Stomach (tissue), 4 donors: ENCODE measurements at regions not wholly inside any gene's neighbourhood (a gene's known extent, or its start where the extent isn't known, plus 50 kb on each side); places are given as distances from the start of the nearest gene placed in this dataset.
"Not testable (repeated sequence)": the region's sequence is repeated elsewhere in the genome, so short reads cannot be mapped to it uniquely, and the experiment has no call there.

Source experiments
- CTCF ChIP-seq, 7 experiments: fragments of 450-650 bp in 4 of 7; fragments of 200-600 bp in 3 of 7; sonication (generic) in 3 of 7; IDR thresholded peaks; one replicate each; pipeline ENCODE4 v1.5.1; 2016 to 2019; ENCODE audit warnings: antibody characterized with exemption in 7 of 7, control low read depth in 2 of 7, mild to moderate bottlenecking in 1 of 7
- EP300 ChIP-seq: sonication (generic); formaldehyde crosslinking; IDR thresholded peaks from one replicate; pipeline ENCODE4 v1.6.1; 2017; ENCODE audit warnings: antibody characterized with exemption
- POLR2A ChIP-seq, 4 donors: fragments of 450-650 bp; IDR thresholded peaks; one replicate each; pipeline ENCODE4 v1.6.1; 2016; ENCODE audit warnings: antibody characterized with exemption in 4 of 4, control low read depth in 2 of 4, mild to moderate bottlenecking in 1 of 4, moderate library complexity in 1 of 4
- POLR2AphosphoS5 ChIP-seq, 3 donors: sonication (generic); formaldehyde crosslinking; IDR thresholded peaks; one replicate each; pipeline ENCODE4 v1.6.1; 2016; ENCODE audit warnings: antibody characterized with exemption in 3 of 3

- not testable (repeated sequence) for TF ChIP-seq CTCF (IDR thresholded peaks at IDR 0.05); EP300; POLR2A (IDR thresholded peaks at IDR 0.05); POLR2AphosphoS5 (IDR thresholded peaks at IDR 0.05)
Measured at GRCh38 chr21:6467189-6467774, 4054.1 kb upstream of the TPTE start.
